ENCODE measurements at regions not wholly inside any gene's neighbourhood (a gene's known extent, or its start where the extent isn't known, plus 50 kb on each side); places are given as distances from the start of the nearest gene placed in this dataset.

DNA sequence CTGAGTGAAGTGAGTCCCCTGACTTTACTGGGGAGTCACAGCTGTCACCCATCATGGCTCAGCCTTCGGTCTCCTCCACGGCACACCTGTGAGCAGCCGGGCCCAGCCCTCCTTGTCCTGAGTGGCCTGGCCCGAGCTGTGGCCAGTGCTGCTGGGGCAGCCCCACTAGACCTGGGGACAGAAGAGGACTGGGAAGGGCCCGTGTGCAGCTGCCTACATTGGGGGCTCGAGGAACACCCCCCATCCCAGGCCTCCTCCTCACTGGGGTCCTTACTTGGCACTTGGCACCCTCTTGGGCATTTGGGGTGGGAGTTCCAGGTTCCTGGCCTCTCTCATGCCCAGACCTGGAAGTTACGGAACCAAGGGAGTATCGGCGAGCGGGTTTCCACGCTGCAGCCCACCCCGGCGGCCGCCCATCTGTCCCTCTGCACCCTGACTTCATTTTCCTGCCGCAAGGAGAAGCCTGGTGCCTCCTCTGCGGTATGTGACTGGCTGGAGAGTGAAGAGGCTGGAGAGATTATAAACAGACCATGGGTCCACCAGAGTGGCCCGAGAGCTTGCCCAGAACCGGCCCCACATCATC, 179.7 kb downstream of the KIF26A start:
- no peak overlapping the region for H3K4me3 Mint-ChIP-seq
- H3K9me3 Mint-ChIP-seq: no peaks in the 10 kb centered on the region
- intact Hi-C loops (cut with micrococcal nuclease): no loop called here
- Histone ChIP-seq H3K4me1 (ENCODE audit: control insufficient read depth, insufficient read depth, low read length) (no peaks in the 10 kb centered on the region), H3K27me3 (ENCODE audit: control insufficient read depth, insufficient read depth, low read length) (no peaks in the 10 kb centered on the region), H3K9me3 (ENCODE audit: control insufficient read depth, insufficient read depth, low read length) (no peaks in the 10 kb centered on the region), H3K36me3 (ENCODE audit: control insufficient read depth, insufficient read depth, low read length) (no peaks in the 10 kb centered on the region), H3K4me3 (ENCODE audit: low read length) (no peak overlapping the region), H3K27ac (ENCODE audit: low read length) (no peak overlapping the region)
- H3K27me3 Mint-ChIP-seq (ENCODE audit: low read depth in 2 of 2): peaks cover 0 to 8% of the 10 kb centered on the region in 2 donors
- no peak overlapping the region for H3K27ac Mint-ChIP-seq
- TF ChIP-seq, protein P1, sequence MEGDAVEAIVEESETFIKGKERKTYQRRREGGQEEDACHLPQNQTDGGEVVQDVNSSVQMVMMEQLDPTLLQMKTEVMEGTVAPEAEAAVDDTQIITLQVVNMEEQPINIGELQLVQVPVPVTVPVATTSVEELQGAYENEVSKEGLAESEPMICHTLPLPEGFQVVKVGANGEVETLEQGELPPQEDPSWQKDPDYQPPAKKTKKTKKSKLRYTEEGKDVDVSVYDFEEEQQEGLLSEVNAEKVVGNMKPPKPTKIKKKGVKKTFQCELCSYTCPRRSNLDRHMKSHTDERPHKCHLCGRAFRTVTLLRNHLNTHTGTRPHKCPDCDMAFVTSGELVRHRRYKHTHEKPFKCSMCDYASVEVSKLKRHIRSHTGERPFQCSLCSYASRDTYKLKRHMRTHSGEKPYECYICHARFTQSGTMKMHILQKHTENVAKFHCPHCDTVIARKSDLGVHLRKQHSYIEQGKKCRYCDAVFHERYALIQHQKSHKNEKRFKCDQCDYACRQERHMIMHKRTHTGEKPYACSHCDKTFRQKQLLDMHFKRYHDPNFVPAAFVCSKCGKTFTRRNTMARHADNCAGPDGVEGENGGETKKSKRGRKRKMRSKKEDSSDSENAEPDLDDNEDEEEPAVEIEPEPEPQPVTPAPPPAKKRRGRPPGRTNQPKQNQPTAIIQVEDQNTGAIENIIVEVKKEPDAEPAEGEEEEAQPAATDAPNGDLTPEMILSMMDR (IDR thresholded peaks at IDR 0.05): no peak
- no peaks in the 10 kb centered on the region for H3K36me3 Mint-ChIP-seq
- DNase-seq (no peak), ATAC-seq (no peak)
- WGBS (ENCODE audit: insufficient coverage): 89% methylated on average over 17 of the region's 18 CpGs
- no peaks in the 10 kb centered on the region for H3K4me1 Mint-ChIP-seq

GRCh38 chr14:104318558-104319490, 180.4 kb downstream of the KIF26A start:
- no peaks in the 10 kb centered on the region for H3K36me3 ChIP-seq (ENCODE audit: control insufficient read depth, insufficient read depth, low read length)
- TF ChIP-seq, protein P1 (IDR thresholded peaks at IDR 0.05): no peak
- no peak for ATAC-seq
- Mint-ChIP-seq H3K4me1 (no peaks in the 10 kb centered on the region), H3K27me3 (ENCODE audit: low read depth in 2 of 2) (peaks cover 0 to 8% of the 10 kb centered on the region in 2 donors), H3K9me3 (no peaks in the 10 kb centered on the region), H3K27ac (no peak overlapping the region), H3K4me3 (no peak overlapping the region), H3K36me3 (no peaks in the 10 kb centered on the region)
- intact Hi-C loops (cut with micrococcal nuclease): no loop called here
- no peak overlapping the region for H3K27ac ChIP-seq (ENCODE audit: low read length)
- WGBS (ENCODE audit: insufficient coverage): 88% methylated on average over 25 of the region's 25 CpGs
- no peaks in the 10 kb centered on the region for H3K4me1 ChIP-seq (ENCODE audit: control insufficient read depth, insufficient read depth, low read length)
- no peak for DNase-seq
- no peaks in the 10 kb centered on the region for H3K9me3 ChIP-seq (ENCODE audit: control insufficient read depth, insufficient read depth, low read length)
- no peak overlapping the region for H3K4me3 ChIP-seq (ENCODE audit: low read length)
- H3K27me3 ChIP-seq (ENCODE audit: control insufficient read depth, insufficient read depth, low read length): no peaks in the 10 kb centered on the region

DNA sequence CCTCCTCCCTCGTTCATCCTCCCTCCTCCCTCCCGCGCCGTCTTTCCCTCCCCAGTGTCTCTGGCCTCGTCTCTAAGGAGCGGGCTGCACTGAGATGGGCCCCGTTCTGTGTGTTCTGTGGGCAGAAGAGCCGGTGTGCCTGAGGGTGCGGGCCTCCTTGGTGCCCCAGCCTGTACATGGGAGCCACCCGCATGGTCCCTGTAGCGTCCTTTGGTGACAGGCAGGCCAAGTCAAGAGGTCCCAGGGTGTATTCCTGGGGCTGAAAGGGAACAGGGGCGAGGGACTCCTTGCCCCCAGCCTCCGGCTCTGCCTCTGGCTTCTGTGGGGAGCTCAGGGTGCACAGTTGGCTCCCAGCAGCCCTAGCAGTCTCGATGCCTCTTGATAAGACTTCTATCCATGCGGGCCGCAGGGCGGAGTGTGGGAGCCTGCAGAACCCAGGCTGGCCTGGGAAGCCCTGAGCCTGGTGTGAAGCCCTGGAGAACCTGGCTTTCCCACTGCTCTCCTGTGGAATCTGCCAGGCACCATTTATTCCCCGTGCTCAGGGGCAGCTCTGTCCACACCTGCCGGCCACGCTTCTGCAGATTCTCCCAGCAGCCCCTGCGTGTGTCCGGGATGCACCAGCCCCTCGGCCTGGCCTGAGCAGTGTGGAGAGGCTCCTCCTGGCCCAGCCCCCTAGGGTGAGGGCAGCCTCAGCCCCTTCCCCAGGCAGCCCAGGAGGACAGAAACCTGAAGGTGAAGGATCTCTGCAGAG, 181.3 kb downstream of the KIF26A start:
- 89% methylated on average over 23 of the region's 23 CpGs for WGBS (ENCODE audit: insufficient coverage)
- ATAC-seq: no peak

More for the DNA sequence above, 181.3 kb downstream of the KIF26A start:
- no peak for DNase-seq
- intact Hi-C loops (cut with micrococcal nuclease): no loop called here
- TF ChIP-seq, protein P1 (IDR thresholded peaks at IDR 0.05): no peak
- H3K36me3 Mint-ChIP-seq: no peaks in the 10 kb centered on the region
- no peak overlapping the region for H3K27ac Mint-ChIP-seq
- H3K9me3 Mint-ChIP-seq: no peaks in the 10 kb centered on the region
- H3K9me3 ChIP-seq (ENCODE audit: control insufficient read depth, insufficient read depth, low read length): no peaks in the 10 kb centered on the region
- no peak overlapping the region for H3K4me3 ChIP-seq (ENCODE audit: low read length)
- peaks cover 0 to 8% of the 10 kb centered on the region in 2 donors for H3K27me3 Mint-ChIP-seq (ENCODE audit: low read depth in 2 of 2)
- H3K4me3 Mint-ChIP-seq: no peak overlapping the region
- no peaks in the 10 kb centered on the region for H3K27me3 ChIP-seq (ENCODE audit: control insufficient read depth, insufficient read depth, low read length)
- H3K4me1 Mint-ChIP-seq: no peaks in the 10 kb centered on the region
- no peaks in the 10 kb centered on the region for H3K36me3 ChIP-seq (ENCODE audit: control insufficient read depth, insufficient read depth, low read length)
- no peaks in the 10 kb centered on the region for H3K4me1 ChIP-seq (ENCODE audit: control insufficient read depth, insufficient read depth, low read length)
- no peak overlapping the region for H3K27ac ChIP-seq (ENCODE audit: low read length)
